Stomach (tissue), 8 donors: ENCODE measurements at regions not wholly inside any gene's neighbourhood (a gene's known extent, or its start where the extent isn't known, plus 50 kb on each side); places are given as distances from the start of the nearest gene placed in this dataset.

Experiments
- DNase-seq, 2 donors: peaks; one replicate each; pipeline versions ENCODE4 v3.0.0 to v3.0.0-alpha.2; 2013 to 2019
- H3K27ac ChIP-seq, 5 donors: fragments of 200-600 bp in 4 of 5; sonication (generic) in 4 of 5; one replicate each; pipeline ENCODE4 v1.5.1; 2013 to 2019; ENCODE audit warnings: mild to moderate bottlenecking in 1 of 5, moderate library complexity in 1 of 5
- H3K27me3 ChIP-seq, 3 donors: fragments of 200-600 bp; sonication (generic); one replicate each; pipeline ENCODE4 v1.5.1; 2017 to 2019; ENCODE audit warnings: mixed run types in 1 of 3
- H3K36me3 ChIP-seq, 4 donors: fragments of 200-600 bp; sonication (generic); 1 replicate in 3 of 4; 2 replicates in 1 of 4; pipeline ENCODE4 v1.5.1; 2016 to 2019
- H3K4me1 ChIP-seq, 4 donors: fragments of 200-600 bp; sonication (generic); one replicate each; pipeline ENCODE4 v1.5.1; 2016 to 2019
- H3K4me3 ChIP-seq, 4 donors: fragments of 200-600 bp; sonication (generic) in 3 of 4; one replicate each; pipeline ENCODE4 v1.5.1; 2016 to 2019; ENCODE audit warnings: mild to moderate bottlenecking in 1 of 4
- H3K9me3 ChIP-seq, 4 donors: fragments of 200-600 bp; sonication (generic); one replicate each; pipeline ENCODE4 v1.5.1; 2016 to 2019
- CTCF ChIP-seq, 7 experiments: fragments of 450-650 bp in 4 of 7; fragments of 200-600 bp in 3 of 7; sonication (generic) in 3 of 7; IDR thresholded peaks; one replicate each; pipeline ENCODE4 v1.5.1; 2016 to 2019; ENCODE audit warnings: antibody characterized with exemption in 7 of 7, control low read depth in 2 of 7, mild to moderate bottlenecking in 1 of 7
- EP300 ChIP-seq: sonication (generic); formaldehyde crosslinking; IDR thresholded peaks from one replicate; pipeline ENCODE4 v1.6.1; 2017; ENCODE audit warnings: antibody characterized with exemption
- POLR2A ChIP-seq, 4 donors: fragments of 450-650 bp; IDR thresholded peaks; one replicate each; pipeline ENCODE4 v1.6.1; 2016; ENCODE audit warnings: antibody characterized with exemption in 4 of 4, control low read depth in 2 of 4, mild to moderate bottlenecking in 1 of 4, moderate library complexity in 1 of 4
- POLR2AphosphoS5 ChIP-seq, 3 donors: sonication (generic); formaldehyde crosslinking; IDR thresholded peaks; one replicate each; pipeline ENCODE4 v1.6.1; 2016; ENCODE audit warnings: antibody characterized with exemption in 3 of 3
- WGBS, 5 donors: extraction: QIAGEN DNeasy Blood & Tissue Kit in 3 of 5; methylation state at CpG; one replicate each; pipeline versions ENCODE4 v1.1.5 to v1.1.7; 2013 to 2018; 5-methylcytosine and 5-hydroxymethylcytosine counted together
- intact Hi-C: fragments of 100-400 bp; cut with DNase I; formaldehyde crosslinking; loops from one replicate; pipeline ENCODE4 v1.15.1; 2023; ENCODE audit warnings: low total_unique reads
- donor health status: healthy with polysubstance abuse.
- donor health status: Bipolar disorder and iron deficiency.
- donor health status: healthy.

GRCh38 chr13:90830782-90831181 is 516.7 kb upstream of the MIR17HG start:
- WGBS, 5 donors: 49 to 62% (median 60%) methylated on average over 2 of the region's 2 CpGs
- intact Hi-C loops: no loop called here
- no peaks in the 10 kb centered on the region for H3K36me3 ChIP-seq
- H3K9me3 ChIP-seq: no peaks in the 10 kb centered on the region
- no peaks in the 10 kb centered on the region for H3K27me3 ChIP-seq
- H3K4me3 ChIP-seq: no peak overlapping the region
- no peak for DNase-seq
- no peak overlapping the region for H3K27ac ChIP-seq
- no peaks in the 10 kb centered on the region for H3K4me1 ChIP-seq
- TF ChIP-seq EP300 (no peak), POLR2AphosphoS5 (IDR thresholded peaks at IDR 0.05) (no peak), POLR2A (IDR thresholded peaks at IDR 0.05) (no peak), CTCF (IDR thresholded peaks at IDR 0.05) (no peak)

- H3K9me3 ChIP-seq: no peaks in the 10 kb centered on the region
Observed at GRCh38 chr13:90833951-90834350, 513.5 kb upstream of the MIR17HG start.

GRCh38 chr13:90834700-90835099 is 512.8 kb upstream of the MIR17HG start:
- H3K4me3 ChIP-seq: no peak overlapping the region
- DNase-seq: no peak
- TF ChIP-seq POLR2A (IDR thresholded peaks at IDR 0.05) (no peak), POLR2AphosphoS5 (IDR thresholded peaks at IDR 0.05) (no peak), CTCF (IDR thresholded peaks at IDR 0.05) (no peak), EP300 (no peak)
- no peaks in the 10 kb centered on the region for H3K36me3 ChIP-seq
- no peaks in the 10 kb centered on the region for H3K4me1 ChIP-seq
- WGBS, 5 donors: 88 to 95% (median 93%) methylated on average over 5 of the region's 5 CpGs
- no peak overlapping the region for H3K27ac ChIP-seq
- no peaks in the 10 kb centered on the region for H3K27me3 ChIP-seq
- H3K9me3 ChIP-seq: no peaks in the 10 kb centered on the region
- intact Hi-C loops: no loop called here

More at GRCh38 chr13:90833951-90834350, 513.5 kb upstream of the MIR17HG start:
- H3K4me1 ChIP-seq: no peaks in the 10 kb centered on the region
- no peak overlapping the region for H3K27ac ChIP-seq
- DNase-seq: no peak
- H3K27me3 ChIP-seq: no peaks in the 10 kb centered on the region
- H3K4me3 ChIP-seq: no peak overlapping the region
- no peak for TF ChIP-seq CTCF (IDR thresholded peaks at IDR 0.05)
- no peak for TF ChIP-seq EP300
- TF ChIP-seq POLR2A (IDR thresholded peaks at IDR 0.05): no peak
- TF ChIP-seq POLR2AphosphoS5 (IDR thresholded peaks at IDR 0.05): no peak
- no peaks in the 10 kb centered on the region for H3K36me3 ChIP-seq
- intact Hi-C loops: no loop called here

- Histone ChIP-seq H3K4me1 (no peaks in the 10 kb centered on the region), H3K36me3 (no peaks in the 10 kb centered on the region), H3K9me3 (no peaks in the 10 kb centered on the region), H3K27ac (no peak overlapping the region), H3K27me3 (no peaks in the 10 kb centered on the region), H3K4me3 (no peak overlapping the region)
- no peak for DNase-seq
- no peak for TF ChIP-seq EP300
- TF ChIP-seq POLR2AphosphoS5 (IDR thresholded peaks at IDR 0.05): no peak
- no peak for TF ChIP-seq CTCF (IDR thresholded peaks at IDR 0.05)
- no peak for TF ChIP-seq POLR2A (IDR thresholded peaks at IDR 0.05)
- intact Hi-C loops: no loop called here
Observed at GRCh38 chr13:90835826-90836225, 511.7 kb upstream of the MIR17HG start.
